OCI-LY7 (cell line): ENCODE measurements at regions not wholly inside any gene's neighbourhood (a gene's known extent, or its start where the extent isn't known, plus 50 kb on each side); places are given as distances from the start of the nearest gene placed in this dataset.

Source experiments
- CTCF ChIP-seq: fragments of 200-600 bp; sonication (generic); conservative IDR thresholded peaks from 2 replicates; pipeline ENCODE4 v1.5.1; 2014; ENCODE audit warnings: mild to moderate bottlenecking, antibody characterized with exemption, low read length, moderate library complexity, mixed read lengths
- EZH2phosphoT487 ChIP-seq: fragments of 200-600 bp; sonication (generic); IDR thresholded peaks from 2 replicates; pipeline ENCODE4 v1.6.1; 2018; ENCODE audit warnings: low read depth, borderline replicate concordance, mild to moderate bottlenecking, mixed run types, antibody characterized with exemption, low read length, moderate library complexity, mixed read lengths

- TF ChIP-seq CTCF (no peak), EZH2phosphoT487 (no peak)
Measured at GRCh38 chr2:11077411-11077810, 77.9 kb upstream of the SLC66A3 start.
